ENCODE measurements at regions not wholly inside any gene's neighbourhood (a gene's known extent, or its start where the extent isn't known, plus 50 kb on each side); places are given as distances from the start of the nearest gene placed in this dataset.

GRCh38 chr22:46075764-46076531, 74.4 kb upstream of the PPARA start:
- DNase-seq (ENCODE audit: extremely low read depth in 1 of 2, low read depth in 1 of 2) = no peak

GRCh38 chr22:46076651-46077339, 73.5 kb upstream of the PPARA start:
- DNase-seq (ENCODE audit: extremely low read depth in 1 of 2, low read depth in 1 of 2) = no peak

- DNase-seq (ENCODE audit: extremely low read depth in 1 of 2, low read depth in 1 of 2) = no peak
Measured at GRCh38 chr22:46077669-46078099, 72.6 kb upstream of the PPARA start.

GRCh38 chr22:46078241-46079092, 71.9 kb upstream of the PPARA start:
- no peak for DNase-seq (ENCODE audit: extremely low read depth in 1 of 2, low read depth in 1 of 2)

- no peak for DNase-seq (ENCODE audit: extremely low read depth in 1 of 2, low read depth in 1 of 2)
Measured at GRCh38 chr22:46079093-46079860, 71.0 kb upstream of the PPARA start.

GRCh38 chr22:46079861-46080821, 70.2 kb upstream of the PPARA start:
- DNase-seq (ENCODE audit: extremely low read depth in 1 of 2, low read depth in 1 of 2) = no peak

GRCh38 chr22:46081036-46081830, 69.1 kb upstream of the PPARA start:
- DNase-seq (ENCODE audit: extremely low read depth in 1 of 2, low read depth in 1 of 2) = no peak

GRCh38 chr22:46081831-46082210, 68.5 kb upstream of the PPARA start:
- DNase-seq (ENCODE audit: extremely low read depth in 1 of 2, low read depth in 1 of 2) = no peak

- DNase-seq (ENCODE audit: extremely low read depth in 1 of 2, low read depth in 1 of 2) = no peak
Measured at GRCh38 chr22:46082633-46083032, 67.7 kb upstream of the PPARA start.

- no peak for DNase-seq (ENCODE audit: extremely low read depth in 1 of 2, low read depth in 1 of 2)
Measured at GRCh38 chr22:46083383-46084350, 66.7 kb upstream of the PPARA start.

- no peak for DNase-seq (ENCODE audit: extremely low read depth in 1 of 2, low read depth in 1 of 2)
Measured at GRCh38 chr22:46084376-46084775, 66.0 kb upstream of the PPARA start.

- no peak for DNase-seq (ENCODE audit: extremely low read depth in 1 of 2, low read depth in 1 of 2)
Measured at GRCh38 chr22:46084943-46085827, 65.1 kb upstream of the PPARA start.

- DNase-seq (ENCODE audit: extremely low read depth in 1 of 2, low read depth in 1 of 2) = no peak
Measured at GRCh38 chr22:46085828-46086576, 64.3 kb upstream of the PPARA start.

GRCh38 chr22:46086577-46087335, 63.6 kb upstream of the PPARA start:
- no peak for DNase-seq (ENCODE audit: extremely low read depth in 1 of 2, low read depth in 1 of 2)

GRCh38 chr22:46087336-46087690, 63.0 kb upstream of the PPARA start:
- no peak for DNase-seq (ENCODE audit: extremely low read depth in 1 of 2, low read depth in 1 of 2)
